ENCODE measurements at regions not wholly inside any gene's neighbourhood (a gene's known extent, or its start where the extent isn't known, plus 50 kb on each side); places are given as distances from the start of the nearest gene placed in this dataset.

DNA sequence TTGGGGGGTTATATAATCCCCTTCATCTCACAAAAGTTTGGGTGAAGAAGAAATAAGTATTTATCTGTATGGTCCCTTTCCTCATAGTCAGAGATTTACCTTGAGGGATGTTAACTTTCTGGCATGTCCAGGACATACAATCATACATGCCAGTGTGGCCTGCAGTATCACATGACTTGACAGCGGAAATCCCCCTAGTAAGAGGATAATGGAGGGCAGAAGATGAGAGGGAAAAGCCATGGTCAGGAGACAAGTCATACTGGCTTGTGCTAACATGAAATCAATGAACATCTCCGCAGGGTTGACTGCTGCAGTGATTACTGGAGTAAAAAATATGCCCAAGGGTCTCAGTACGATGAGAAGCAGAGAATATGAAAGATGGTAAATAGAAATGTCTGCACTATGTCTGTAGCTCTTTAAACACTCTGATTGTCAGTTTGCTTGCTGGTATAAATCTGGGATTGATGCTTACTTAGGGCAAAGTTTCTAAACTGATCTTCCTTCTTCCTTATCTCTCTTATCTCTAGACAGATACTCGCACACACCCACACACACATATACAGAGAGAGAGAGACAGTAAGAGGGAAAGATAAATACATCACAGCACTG, 1385.6 kb upstream of the ADGRL3 start:
- Histone ChIP-seq H3K14ac (ENCODE audit: insufficient read length) (no peak overlapping the region), H3K79me1 (ENCODE audit: low read depth, low read length) (no peaks in the 10 kb centered on the region), H3K9me3 (ENCODE audit: insufficient read depth in 2 of 2, low read depth in 1 of 2, low read length in 1 of 2) (no peaks in the 10 kb centered on the region), H3K79me2 (ENCODE audit: control insufficient read depth in 1 of 2, insufficient read depth in 2 of 2, low read length in 2 of 2) (no peaks in the 10 kb centered on the region), H3K23ac (ENCODE audit: insufficient read length) (no peak overlapping the region), H4K8ac (ENCODE audit: extremely low read depth, insufficient read depth, low read length) (no peak overlapping the region), H3K4me3 (ENCODE audit: extremely low read depth in 1 of 4, insufficient read depth in 2 of 4, low read depth in 3 of 4, low read length in 4 of 4) (no peak overlapping the region), H3K18ac (ENCODE audit: extremely low read depth, low read length) (no peak overlapping the region), H3K4me2 (ENCODE audit: insufficient read depth in 1 of 2, low read depth in 2 of 2, low read length in 2 of 2) (no peak overlapping the region), H3K4ac (replicated peaks; ENCODE audit: insufficient read length, low read depth, low read length) (no peak overlapping the region), H2AFZ (ENCODE audit: low read length) (peak overlapping the region; percentile 88), H2BK120ac (replicated peaks; ENCODE audit: low read depth, low read length) (no peak overlapping the region), H4K20me1 (replicated peaks in 1 of 2; ENCODE audit: control insufficient read depth in 1 of 2, insufficient read depth in 2 of 2, low read length in 2 of 2) (no peaks in the 10 kb centered on the region), H2AK5ac (ENCODE audit: low read depth, low read length) (no peak overlapping the region), H2BK12ac (ENCODE audit: low read depth, low read length) (no peak overlapping the region), H3K23me2 (ENCODE audit: low read depth, low read length) (no peaks in the 10 kb centered on the region), H3K56ac (replicated peaks; ENCODE audit: insufficient read length, low read depth, low read length) (no peak overlapping the region), H4K5ac (ENCODE audit: insufficient read length, low read depth, low read length) (no peak overlapping the region), H3K4me1 (replicated peaks in 1 of 4; ENCODE audit: control insufficient read depth in 3 of 4, insufficient read depth in 4 of 4, low read length in 3 of 4) (no peaks in the 10 kb centered on the region), H3K36me3 (ENCODE audit: control insufficient read depth in 2 of 4, insufficient read depth in 4 of 4, low read length in 3 of 4) (no peaks in the 10 kb centered on the region), H2BK5ac (ENCODE audit: low read depth, low read length) (no peak overlapping the region), H3K27me3 (replicated peaks in 1 of 4; ENCODE audit: control insufficient read depth in 3 of 4, extremely low read depth in 1 of 4, insufficient read depth in 3 of 4, low read length in 3 of 4) (peaks cover 0 to 2% (median 0%) of the 10 kb centered on the region in 4 experiments; a peak in 1 of 7 replicates), H3K9ac (replicated peaks in 1 of 4; ENCODE audit: extremely low read depth in 1 of 4, low read depth in 3 of 4, low read length in 3 of 4) (no peak overlapping the region), H3K27ac (ENCODE audit: low read depth, low read length) (no peak overlapping the region), H2BK20ac (ENCODE audit: low read length) (no peak overlapping the region), H2BK15ac (ENCODE audit: low read length) (no peak overlapping the region), H4K91ac (replicated peaks; ENCODE audit: insufficient read length, low read length) (no peak overlapping the region)
- TF ChIP-seq RFX5 (IDR thresholded peaks at IDR 0.05; ENCODE audit: borderline replicate concordance, low read depth, low read length) (no peak), POU5F1 (IDR thresholded peaks at IDR 0.05; ENCODE audit: low read depth, low read length) (no peak), BCL11A (IDR thresholded peaks at IDR 0.05; ENCODE audit: low read depth in 2 of 2, low read length in 2 of 2) (no peak)
- CTCF ChIA-PET (ENCODE audit: partially characterized antibody): no interaction called here
- no peak for FAIRE-seq
- no peak for DNase-seq (ENCODE audit: low read depth in 1 of 2, low spot score in 2 of 2)
- WGBS, 2 experiments (ENCODE audit: extremely low coverage in 1 of 2, insufficient coverage in 1 of 2, insufficient read length in 1 of 2, insufficient replicate concordance in 2 of 2, low coverage in 1 of 2, low lambda C conversion rate in 2 of 2, missing lambda C conversion rate in 1 of 2): 78% methylated on average over 4 of the region's 4 CpGs; no CpG with 5 or more reads in 1 of the 2 experiments
- POLR2A ChIA-PET (ENCODE audit: partially characterized antibody): no interaction called here
